H1 (cell line): ENCODE measurements at regions not wholly inside any gene's neighbourhood (a gene's known extent, or its start where the extent isn't known, plus 50 kb on each side); places are given as distances from the start of the nearest gene placed in this dataset.

Experiments used
- CTCF ChIA-PET: fragments of 300-600 bp; sonication (Branson Sonifier 250); formaldehyde crosslinking; loops from one replicate; lab custom pipeline; 2021; ENCODE audit not compliant: partially characterized antibody; lab: Charles Lee
- POLR2A ChIA-PET: fragments of 300-600 bp; sonication (Branson Sonifier 250); formaldehyde crosslinking; loops from one replicate; lab custom pipeline; 2021; ENCODE audit warnings: inconsistent platforms; ENCODE audit not compliant: partially characterized antibody; lab: Charles Lee
- DNase-seq, 2 experiments: peaks; one replicate each; pipeline versions ENCODE4 v3.0.0 to v3.0.0-alpha.2; 2010 to 2022; ENCODE audit warnings: low spot score in 2 of 2, low read depth in 1 of 2, mixed read lengths in 1 of 2
- FAIRE-seq: peaks from 2 replicates; lab custom pipeline; 2011; peaks lifted over from hg19 to GRCh38; lab: Jason Lieb, UNC
- H2AFZ ChIP-seq: 2 replicates; pipeline ENCODE4 v1.8.1; 2012; ENCODE audit warnings: low read length, inconsistent platforms
- H2AK5ac ChIP-seq: 2 replicates; pipeline ENCODE4 v1.6.1; 2013; ENCODE audit warnings: low read depth, low read length
- H2BK120ac ChIP-seq: replicated peaks from 2 replicates; pipeline ENCODE3; 2013; ENCODE audit warnings: low read depth, low read length, inconsistent platforms
- H2BK12ac ChIP-seq: 2 replicates; pipeline ENCODE4 v1.6.1; 2013; ENCODE audit warnings: low read depth, low read length
- H2BK15ac ChIP-seq: 2 replicates; pipeline ENCODE4 v1.6.1; 2013; ENCODE audit warnings: low read length
- H2BK20ac ChIP-seq: 2 replicates; pipeline ENCODE4 v1.6.1; 2013; ENCODE audit warnings: low read length
- H2BK5ac ChIP-seq: 2 replicates; pipeline ENCODE4 v1.6.1; 2013; ENCODE audit warnings: low read depth, low read length
- H3K14ac ChIP-seq: 2 replicates; pipeline ENCODE4 v1.6.1; 2013; ENCODE audit warnings: inconsistent platforms; ENCODE audit not compliant: insufficient read length
- H3K18ac ChIP-seq: 2 replicates; pipeline ENCODE4 v1.6.1; 2013; ENCODE audit warnings: low read length; ENCODE audit errors: extremely low read depth
- H3K23ac ChIP-seq: 2 replicates; pipeline ENCODE4 v1.6.1; 2013; ENCODE audit warnings: inconsistent platforms; ENCODE audit not compliant: insufficient read length
- H3K23me2 ChIP-seq: 2 replicates; pipeline ENCODE4 v1.6.1; 2013; ENCODE audit warnings: low read depth, low read length
- H3K27ac ChIP-seq: 2 replicates; pipeline ENCODE4 v1.6.1; 2011; ENCODE audit warnings: low read depth, low read length, inconsistent platforms
- H3K27me3 ChIP-seq, 4 experiments: replicated peaks in 1 of 4; 1 replicate in 1 of 4; 2 replicates in 3 of 4; pipeline versions ENCODE4 v1.6.1 to v1.8.1; 2011 to 2013; ENCODE audit warnings: low read length in 3 of 4, mild to moderate bottlenecking in 3 of 4, inconsistent platforms in 2 of 4, mixed read lengths in 2 of 4, moderate library complexity in 1 of 4; ENCODE audit not compliant: control insufficient read depth in 3 of 4, insufficient read depth in 3 of 4; ENCODE audit errors: extremely low read depth in 1 of 4
- H3K36me3 ChIP-seq, 4 experiments: 2 replicates each; pipeline versions ENCODE4 v1.6.1 to v1.8.1; 2011 to 2013; ENCODE audit warnings: mild to moderate bottlenecking in 4 of 4, low read length in 3 of 4, moderate library complexity in 2 of 4, control low read depth in 1 of 4, inconsistent platforms in 1 of 4; ENCODE audit not compliant: insufficient read depth in 4 of 4, control insufficient read depth in 2 of 4
- H3K4ac ChIP-seq: replicated peaks from 2 replicates; pipeline ENCODE3; 2013; ENCODE audit warnings: low read length, low read depth, mixed read lengths, inconsistent platforms; ENCODE audit not compliant: insufficient read length
- H3K4me1 ChIP-seq, 4 experiments: replicated peaks in 1 of 4; 1 replicate in 1 of 4; 2 replicates in 3 of 4; pipeline versions ENCODE4 v1.6.1 to v1.8.1; 2011 to 2013; ENCODE audit warnings: low read length in 3 of 4, inconsistent platforms in 2 of 4, mixed read lengths in 1 of 4; ENCODE audit not compliant: insufficient read depth in 4 of 4, control insufficient read depth in 3 of 4
- H3K4me2 ChIP-seq, 2 experiments: 2 replicates each; pipeline versions ENCODE4 v1.6.1 to v1.8.1; 2011 to 2013; ENCODE audit warnings: low read depth in 2 of 2, low read length in 2 of 2, control low read depth in 1 of 2, inconsistent platforms in 1 of 2, mild to moderate bottlenecking in 1 of 2; ENCODE audit not compliant: insufficient read depth in 1 of 2
- H3K4me3 ChIP-seq, 4 experiments: fragments of 200-600, 300-600 bp in 1 of 4; sonication (generic), shearing (Covaris generic), sonication (Bioruptor Twin) in 1 of 4; 2 replicates each; pipeline versions ENCODE4 v1.5.1 to v1.8.1; 2011 to 2016; ENCODE audit warnings: low read length in 4 of 4, low read depth in 3 of 4, control low read depth in 2 of 4, inconsistent platforms in 2 of 4, mild to moderate bottlenecking in 2 of 4, mixed read lengths in 1 of 4, moderate library complexity in 1 of 4; ENCODE audit not compliant: insufficient read depth in 2 of 4; ENCODE audit errors: extremely low read depth in 1 of 4
- H3K56ac ChIP-seq: replicated peaks from 2 replicates; pipeline ENCODE3; 2013; ENCODE audit warnings: low read depth, mild to moderate bottlenecking, mixed read lengths, low read length, inconsistent platforms; ENCODE audit not compliant: insufficient read length
- H3K79me1 ChIP-seq: 2 replicates; pipeline ENCODE4 v1.6.1; 2013; ENCODE audit warnings: low read depth, low read length, control low read depth
- H3K79me2 ChIP-seq, 2 experiments: 2 replicates each; pipeline versions ENCODE4 v1.6.1 to v1.8.1; 2012 to 2013; ENCODE audit warnings: low read length in 2 of 2, mild to moderate bottlenecking in 2 of 2, inconsistent platforms in 1 of 2; ENCODE audit not compliant: insufficient read depth in 2 of 2, control insufficient read depth in 1 of 2
- H3K9ac ChIP-seq, 4 experiments: replicated peaks in 1 of 4; 1 replicate in 1 of 4; 2 replicates in 3 of 4; pipeline versions ENCODE4 v1.6.1 to v1.8.1; 2011 to 2013; ENCODE audit warnings: low read depth in 3 of 4, low read length in 3 of 4, control low read depth in 2 of 4, mild to moderate bottlenecking in 2 of 4, moderate library complexity in 2 of 4, inconsistent platforms in 1 of 4; ENCODE audit errors: extremely low read depth in 1 of 4
- H3K9me3 ChIP-seq, 2 experiments: 2 replicates each; pipeline versions ENCODE4 v1.6.1 to v1.8.1; 2012 to 2013; ENCODE audit warnings: mild to moderate bottlenecking in 2 of 2, moderate library complexity in 2 of 2, control low read depth in 1 of 2, inconsistent platforms in 1 of 2, low read depth in 1 of 2, low read length in 1 of 2, mixed read lengths in 1 of 2; ENCODE audit not compliant: insufficient read depth in 2 of 2
- H4K20me1 ChIP-seq, 2 experiments: replicated peaks in 1 of 2; 2 replicates each; pipeline versions ENCODE3 to v1.8.1; 2011 to 2013; ENCODE audit warnings: inconsistent platforms in 2 of 2, low read length in 2 of 2, mild to moderate bottlenecking in 1 of 2; ENCODE audit not compliant: insufficient read depth in 2 of 2, control insufficient read depth in 1 of 2
- H4K5ac ChIP-seq: 2 replicates; pipeline ENCODE4 v1.6.1; 2013; ENCODE audit warnings: low read length, low read depth, mixed read lengths, inconsistent platforms; ENCODE audit not compliant: insufficient read length
- H4K8ac ChIP-seq: 2 replicates; pipeline ENCODE4 v1.8.0; 2013; ENCODE audit warnings: mild to moderate bottlenecking, moderate library complexity, low read length, inconsistent platforms; ENCODE audit not compliant: insufficient read depth; ENCODE audit errors: extremely low read depth
- H4K91ac ChIP-seq: replicated peaks from 2 replicates; pipeline ENCODE3; 2013; ENCODE audit warnings: low read length, mixed read lengths, inconsistent platforms; ENCODE audit not compliant: insufficient read length
- KDM1A ChIP-seq: fragments of 200-600, 300-600 bp; sonication (generic); IDR thresholded peaks from 2 replicates; pipeline ENCODE4 v1.7.1; 2016; ENCODE audit warnings: mild to moderate bottlenecking, low read length, borderline replicate concordance
- KDM5A ChIP-seq: fragments of 200-600 bp; IDR thresholded peaks from 2 replicates; pipeline ENCODE4 v1.7.1; 2012; ENCODE audit warnings: mild to moderate bottlenecking, low read length, inconsistent platforms, mixed read lengths
- NRF1 ChIP-seq: IDR thresholded peaks from 2 replicates; pipeline ENCODE4 v1.6.1; 2011; ENCODE audit warnings: mild to moderate bottlenecking, low read depth, low read length, improper control_type of control experiment

DNA sequence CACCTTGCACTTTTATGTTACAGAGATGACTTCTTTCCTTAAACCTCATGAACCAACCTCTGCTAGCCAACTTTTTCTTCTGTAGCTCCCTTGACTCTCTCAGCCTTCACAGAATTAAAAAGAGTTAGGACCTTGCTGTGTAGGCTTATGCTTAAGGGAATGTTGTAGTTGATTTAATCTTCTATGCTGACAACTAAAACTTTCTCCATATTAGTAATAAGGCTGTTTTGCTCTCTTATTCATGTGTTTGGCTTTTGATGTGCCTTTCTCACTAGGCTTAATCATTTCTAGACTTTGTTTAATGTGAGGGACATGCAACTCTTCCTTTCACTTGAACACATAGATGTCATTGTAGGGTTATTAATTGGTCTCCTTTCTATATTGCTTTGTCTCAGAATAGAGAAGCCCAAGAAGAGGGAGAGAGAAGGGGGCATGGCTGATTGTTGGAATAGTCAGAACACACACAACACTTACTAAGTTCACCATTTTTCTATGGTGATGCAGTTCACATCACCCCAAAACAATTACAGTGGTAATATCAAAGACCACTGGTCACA lies 509.5 kb downstream of the UQCRFS1 start:
- no peak for FAIRE-seq
- ChIA-PET CTCF (interaction anchor here (1.6 kb wide), 1 partner anchor 175 kb away, joined by 5 read pairs; no protein-coding TSS in a partner anchor), POLR2A (no interaction called here)

More for the DNA sequence above, 509.5 kb downstream of the UQCRFS1 start:
- no peak overlapping the region for H2BK120ac ChIP-seq
- no peak overlapping the region for H3K23ac ChIP-seq
- no peak overlapping the region for H2AK5ac ChIP-seq
- no peak overlapping the region for H2BK20ac ChIP-seq
- H3K36me3 ChIP-seq: no peaks in the 10 kb centered on the region; a peak in 2 of 8 replicates
- H3K27ac ChIP-seq: no peak overlapping the region
- no peak overlapping the region for H3K4ac ChIP-seq
- no peak overlapping the region for H2AFZ ChIP-seq
- H3K4me1 ChIP-seq: no peaks in the 10 kb centered on the region
- no peaks in the 10 kb centered on the region for H3K79me2 ChIP-seq
- no peak overlapping the region for H3K18ac ChIP-seq
- H4K20me1 ChIP-seq: no peaks in the 10 kb centered on the region
- H3K4me3 ChIP-seq: no peak overlapping the region
- H3K9ac ChIP-seq: no peak overlapping the region
- no peak overlapping the region for H3K4me2 ChIP-seq
- no peak for DNase-seq
- H4K8ac ChIP-seq: no peak overlapping the region
- H3K23me2 ChIP-seq: no peaks in the 10 kb centered on the region
- H3K27me3 ChIP-seq: no peaks in the 10 kb centered on the region
- no peak overlapping the region for H2BK15ac ChIP-seq
- no peak overlapping the region for H4K91ac ChIP-seq
- H3K9me3 ChIP-seq: no peaks in the 10 kb centered on the region
- TF ChIP-seq KDM5A: no peak
- no peak for TF ChIP-seq KDM1A
- TF ChIP-seq NRF1: no peak
- H3K56ac ChIP-seq: no peak overlapping the region
- no peak overlapping the region for H4K5ac ChIP-seq
- H2BK12ac ChIP-seq: no peak overlapping the region
- H3K79me1 ChIP-seq: no peaks in the 10 kb centered on the region
- no peak overlapping the region for H3K14ac ChIP-seq
- no peak overlapping the region for H2BK5ac ChIP-seq
